CD4-positive, alpha-beta T cell (primary cell): ENCODE measurements at regions not wholly inside any gene's neighbourhood (a gene's known extent, or its start where the extent isn't known, plus 50 kb on each side); places are given as distances from the start of the nearest gene placed in this dataset.

ENCODE experiments used
- ATAC-seq: fragments of 200-7000 bp; cut with Tn5 transposase; one replicate; pipeline ENCODE4 v1.10.0; 2022; ENCODE audit warnings: mild to moderate bottlenecking; ENCODE audit not compliant: poor library complexity
- CTCF ChIA-PET: fragments of 350-600 bp; sonication (Branson Sonifier 250); formaldehyde crosslinking; loops from one replicate; lab custom pipeline; 2021; ENCODE audit warnings: antibody characterized with exemption, inconsistent platforms; lab: Charles Lee
- POLR2A ChIA-PET: fragments of 350-600 bp; sonication (Branson Sonifier 250); formaldehyde crosslinking; loops from one replicate; lab custom pipeline; 2021; ENCODE audit warnings: antibody characterized with exemption, inconsistent platforms; lab: Charles Lee
- DNase-seq, 14 experiments: peaks; one replicate each; pipeline ENCODE4 v3.0.0-alpha.2; 2013 to 2020; ENCODE audit warnings: mixed read lengths in 2 of 14
- H3K27ac ChIP-seq, 2 donors: one replicate each; pipeline versions ENCODE4 v1.5.1 to v1.7.0; 2013; ENCODE audit warnings: low read length in 2 of 2, low read depth in 1 of 2, mild to moderate bottlenecking in 1 of 2
- H3K27me3 ChIP-seq, 2 experiments: 1 replicate in 1 of 2; 2 replicates in 1 of 2; pipeline versions ENCODE4 v1.6.1 to v1.7.0; 2013; ENCODE audit warnings: low read length in 2 of 2, control low read depth in 1 of 2, mild to moderate bottlenecking in 1 of 2, moderate library complexity in 1 of 2; ENCODE audit not compliant: insufficient read depth in 2 of 2, control insufficient read depth in 1 of 2
- H3K36me3 ChIP-seq: one replicate; pipeline ENCODE4 v1.6.1; 2013; ENCODE audit warnings: low read length, control low read depth; ENCODE audit not compliant: insufficient read depth
- H3K4me1 ChIP-seq: one replicate; pipeline ENCODE4 v1.6.1; 2013; ENCODE audit warnings: low read length, control low read depth; ENCODE audit not compliant: insufficient read depth
- H3K4me3 ChIP-seq: one replicate; pipeline ENCODE4 v1.5.1; 2013; ENCODE audit warnings: mild to moderate bottlenecking, low read length, moderate library complexity
- H3K9me3 ChIP-seq, 2 experiments: 1 replicate in 1 of 2; 2 replicates in 1 of 2; pipeline versions ENCODE4 v1.6.1 to v1.7.0; 2013; ENCODE audit warnings: low read length in 2 of 2, mild to moderate bottlenecking in 2 of 2, control low read depth in 1 of 2, moderate library complexity in 1 of 2; ENCODE audit not compliant: control insufficient read depth in 1 of 2, insufficient read depth in 1 of 2
- H3K27ac Mint-ChIP-seq: one replicate; pipeline ENCODE4 v1.8.0; 2020; ENCODE audit warnings: mixed read lengths
- H3K27me3 Mint-ChIP-seq: one replicate; pipeline ENCODE4 v1.8.0; 2021; ENCODE audit warnings: mixed read lengths
- H3K36me3 Mint-ChIP-seq: one replicate; pipeline ENCODE4 v1.8.0; 2021; ENCODE audit warnings: low read depth, mixed read lengths
- H3K4me1 Mint-ChIP-seq: one replicate; pipeline ENCODE4 v1.8.0; 2021; ENCODE audit warnings: low read depth, mixed read lengths
- H3K4me3 Mint-ChIP-seq: one replicate; pipeline ENCODE4 v1.8.0; 2020; ENCODE audit warnings: mild to moderate bottlenecking, mixed read lengths
- H3K9me3 Mint-ChIP-seq: one replicate; pipeline ENCODE4 v1.8.0; 2020; ENCODE audit warnings: mixed read lengths
- intact Hi-C, 2 experiments: fragments of 100-400 bp; cut with DNase I in 1 of 2; cut with micrococcal nuclease in 1 of 2; formaldehyde crosslinking; loops; one replicate each; pipeline versions ENCODE4 v1.15.1 to v1.9.0; 2023 to 2025; cut with DNase I, micrococcal nuclease
- TF ChIP-seq, protein P1 (sequence below): fragments of 200-600 bp; IDR thresholded peaks from one replicate; pipeline ENCODE4 v1.8.0; 2022; ENCODE audit warnings: antibody characterized with exemption, mild to moderate bottlenecking

DNA sequence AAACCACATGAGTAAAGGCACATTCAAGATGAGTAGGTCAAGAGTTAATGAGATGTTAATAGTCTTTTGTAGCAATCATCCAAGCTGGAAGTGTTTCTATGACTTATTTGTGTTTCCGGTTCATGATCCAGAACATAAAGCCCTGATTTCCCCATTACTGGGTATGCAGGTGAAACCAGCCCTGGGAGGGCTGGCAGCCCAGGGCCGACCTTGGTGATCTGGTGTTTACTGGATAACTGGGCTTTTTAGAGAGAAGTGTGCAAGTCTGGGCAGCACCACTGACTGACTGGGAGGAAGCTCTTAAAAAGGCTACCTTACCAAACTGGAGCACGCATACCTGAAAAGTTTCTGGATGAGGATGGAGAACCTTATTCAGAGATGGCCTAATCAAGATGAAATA is 431.6 kb upstream of the VRK2 start:
- Mint-ChIP-seq H3K27ac (no peak overlapping the region), H3K4me3 (no peak overlapping the region), H3K36me3 (no peaks in the 10 kb centered on the region), H3K4me1 (no peaks in the 10 kb centered on the region), H3K9me3 (no peaks in the 10 kb centered on the region), H3K27me3 (no peaks in the 10 kb centered on the region)
- Histone ChIP-seq H3K4me3 (no peak overlapping the region), H3K27ac (no peak overlapping the region), H3K4me1 (no peaks in the 10 kb centered on the region), H3K27me3 (no peaks in the 10 kb centered on the region), H3K36me3 (no peaks in the 10 kb centered on the region), H3K9me3 (peaks cover 0 to 4% of the 10 kb centered on the region in 2 experiments)
- intact Hi-C loops: no loop called here
- POLR2A ChIA-PET: no interaction called here
- DNase-seq (no peak), ATAC-seq (no peak)
- CTCF ChIA-PET: interaction anchor here (0.7 kb wide), 1 partner anchor 75 kb away, joined by 3 read pairs; no protein-coding TSS in a partner anchor
- TF ChIP-seq, protein P1, sequence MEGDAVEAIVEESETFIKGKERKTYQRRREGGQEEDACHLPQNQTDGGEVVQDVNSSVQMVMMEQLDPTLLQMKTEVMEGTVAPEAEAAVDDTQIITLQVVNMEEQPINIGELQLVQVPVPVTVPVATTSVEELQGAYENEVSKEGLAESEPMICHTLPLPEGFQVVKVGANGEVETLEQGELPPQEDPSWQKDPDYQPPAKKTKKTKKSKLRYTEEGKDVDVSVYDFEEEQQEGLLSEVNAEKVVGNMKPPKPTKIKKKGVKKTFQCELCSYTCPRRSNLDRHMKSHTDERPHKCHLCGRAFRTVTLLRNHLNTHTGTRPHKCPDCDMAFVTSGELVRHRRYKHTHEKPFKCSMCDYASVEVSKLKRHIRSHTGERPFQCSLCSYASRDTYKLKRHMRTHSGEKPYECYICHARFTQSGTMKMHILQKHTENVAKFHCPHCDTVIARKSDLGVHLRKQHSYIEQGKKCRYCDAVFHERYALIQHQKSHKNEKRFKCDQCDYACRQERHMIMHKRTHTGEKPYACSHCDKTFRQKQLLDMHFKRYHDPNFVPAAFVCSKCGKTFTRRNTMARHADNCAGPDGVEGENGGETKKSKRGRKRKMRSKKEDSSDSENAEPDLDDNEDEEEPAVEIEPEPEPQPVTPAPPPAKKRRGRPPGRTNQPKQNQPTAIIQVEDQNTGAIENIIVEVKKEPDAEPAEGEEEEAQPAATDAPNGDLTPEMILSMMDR: no peak

DNA sequence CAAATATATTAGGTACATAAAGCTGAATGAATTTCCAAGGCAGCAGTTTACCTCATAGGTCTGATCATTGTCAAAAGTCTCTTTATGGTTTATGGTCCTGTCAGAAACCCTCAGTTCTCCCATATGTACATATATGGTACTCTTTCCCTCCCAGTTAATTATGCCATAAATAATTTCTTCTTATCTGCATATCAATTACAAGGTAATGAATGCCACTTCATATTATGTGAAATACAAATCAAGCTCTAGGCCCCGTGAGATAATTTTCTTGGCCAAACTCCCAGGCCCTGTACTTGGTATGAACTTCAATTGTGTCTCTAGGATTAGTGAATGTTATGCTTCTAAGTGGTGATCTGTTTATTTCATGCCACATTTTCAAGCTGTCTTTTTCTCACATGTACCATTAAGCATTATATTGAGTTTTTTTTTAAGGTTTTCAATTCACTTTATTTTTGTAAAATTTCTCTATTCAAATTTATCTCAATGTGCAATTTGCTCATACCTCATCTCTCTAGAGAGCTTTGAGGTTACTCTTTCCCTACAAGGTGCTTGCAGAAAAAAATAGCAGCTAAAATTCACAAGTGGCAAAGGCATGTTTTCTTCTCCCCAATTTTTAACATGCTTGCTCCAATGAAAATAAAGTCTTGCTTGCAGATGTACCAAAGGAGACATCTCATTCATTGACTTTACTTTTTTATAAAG is 430.6 kb upstream of the VRK2 start:
- H3K4me3 ChIP-seq: no peak overlapping the region
- H3K27ac ChIP-seq: no peak overlapping the region
- intact Hi-C loops: no loop called here
- Mint-ChIP-seq H3K4me3 (no peak overlapping the region), H3K36me3 (no peaks in the 10 kb centered on the region), H3K27ac (no peak overlapping the region), H3K4me1 (no peaks in the 10 kb centered on the region), H3K27me3 (no peaks in the 10 kb centered on the region), H3K9me3 (no peaks in the 10 kb centered on the region)
- CTCF ChIA-PET: no interaction called here
- peaks cover 0 to 4% of the 10 kb centered on the region in 2 experiments for H3K9me3 ChIP-seq
- TF ChIP-seq, protein P1: no peak
- no peak for ATAC-seq
- no peaks in the 10 kb centered on the region for H3K27me3 ChIP-seq
- POLR2A ChIA-PET: no interaction called here
- no peak for DNase-seq
- H3K36me3 ChIP-seq: no peaks in the 10 kb centered on the region
- H3K4me1 ChIP-seq: no peaks in the 10 kb centered on the region

DNA sequence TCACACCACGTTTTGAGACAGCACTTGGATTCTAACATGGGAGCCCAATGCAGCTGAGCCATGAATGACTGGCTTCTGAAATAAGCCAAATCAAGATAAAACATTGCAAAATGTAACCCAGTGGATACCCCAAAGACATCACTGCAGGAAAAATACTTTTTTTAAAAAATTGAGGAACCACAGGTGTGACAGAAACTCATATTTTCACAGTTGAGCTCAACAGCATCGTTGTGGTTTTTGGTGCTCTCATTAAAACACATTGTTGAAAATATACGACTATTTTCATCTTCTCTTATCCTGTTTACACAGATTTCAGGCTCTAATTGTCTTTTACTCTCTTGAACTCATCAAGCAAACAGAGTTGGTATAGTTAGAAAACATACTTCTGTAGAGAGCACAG is 429.3 kb upstream of the VRK2 start:
- Mint-ChIP-seq H3K9me3 (no peaks in the 10 kb centered on the region), H3K36me3 (no peaks in the 10 kb centered on the region), H3K4me3 (no peak overlapping the region), H3K27me3 (no peaks in the 10 kb centered on the region), H3K4me1 (no peaks in the 10 kb centered on the region), H3K27ac (no peak overlapping the region)
- Histone ChIP-seq H3K9me3 (peaks cover 0 to 4% of the 10 kb centered on the region in 2 experiments), H3K36me3 (no peaks in the 10 kb centered on the region), H3K4me1 (no peaks in the 10 kb centered on the region), H3K27ac (no peak overlapping the region), H3K4me3 (no peak overlapping the region), H3K27me3 (no peaks in the 10 kb centered on the region)
- POLR2A ChIA-PET: no interaction called here
- TF ChIP-seq, protein P1: no peak
- intact Hi-C loops: no loop called here
- ATAC-seq (no peak), DNase-seq (no peak)
- CTCF ChIA-PET: no interaction called here
